Germinal center (tissue), 1 donor: ENCODE measurements at regions not wholly inside any gene's neighbourhood (a gene's known extent, or its start where the extent isn't known, plus 50 kb on each side); places are given as distances from the start of the nearest gene placed in this dataset.

Experiments
- DNase-seq: peaks from one replicate; pipeline ENCODE4 v3.0.0; 2012; ENCODE audit warnings: mixed read lengths, low spot score

GRCh38 chr2:34961822-34962221 is 1362.7 kb upstream of the FAM98A start:
- no peak for DNase-seq

DNA sequence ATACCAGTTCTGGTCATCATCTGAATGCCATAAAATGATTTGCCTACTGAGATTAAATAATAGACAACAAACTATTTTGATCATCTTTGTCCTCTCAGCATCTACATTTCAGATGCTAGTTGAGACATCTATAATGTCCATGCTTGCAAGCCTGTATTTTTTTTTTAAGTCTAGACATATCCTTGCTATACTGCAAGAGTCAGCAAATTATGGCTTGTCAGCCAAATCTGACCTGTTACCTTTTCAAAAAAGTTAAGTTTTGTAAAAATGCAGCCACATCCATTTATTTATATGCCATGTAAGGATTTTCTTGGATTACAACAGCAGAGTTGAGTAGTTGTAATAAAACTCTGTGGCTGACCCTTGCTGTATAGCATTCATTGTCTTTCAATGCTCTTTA is 1355.7 kb upstream of the FAM98A start:
- no peak for DNase-seq

- DNase-seq, result no peak
Measured at GRCh38 chr2:34950797-34951196, 1351.7 kb upstream of the FAM98A start.

DNA sequence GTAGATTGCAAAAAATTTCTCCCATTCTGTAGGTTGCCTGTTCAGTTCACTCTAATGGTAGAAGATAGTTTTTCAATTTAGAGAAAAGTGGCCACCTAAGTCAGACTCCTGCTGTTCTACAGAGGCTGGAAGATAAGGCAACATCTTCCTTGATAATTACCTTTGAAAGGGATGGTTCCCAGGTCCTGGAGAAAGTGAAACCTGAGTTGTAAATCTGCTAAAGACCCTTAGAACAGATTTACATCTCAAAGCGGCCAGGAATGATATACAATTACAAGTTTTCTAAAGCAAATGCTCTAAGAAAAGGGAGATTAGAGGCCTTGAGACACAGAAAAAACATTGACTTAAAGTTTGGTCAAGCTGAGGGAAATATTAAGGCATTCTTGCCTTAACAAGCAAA is 1350.2 kb upstream of the FAM98A start:
- DNase-seq, result no peak

DNA sequence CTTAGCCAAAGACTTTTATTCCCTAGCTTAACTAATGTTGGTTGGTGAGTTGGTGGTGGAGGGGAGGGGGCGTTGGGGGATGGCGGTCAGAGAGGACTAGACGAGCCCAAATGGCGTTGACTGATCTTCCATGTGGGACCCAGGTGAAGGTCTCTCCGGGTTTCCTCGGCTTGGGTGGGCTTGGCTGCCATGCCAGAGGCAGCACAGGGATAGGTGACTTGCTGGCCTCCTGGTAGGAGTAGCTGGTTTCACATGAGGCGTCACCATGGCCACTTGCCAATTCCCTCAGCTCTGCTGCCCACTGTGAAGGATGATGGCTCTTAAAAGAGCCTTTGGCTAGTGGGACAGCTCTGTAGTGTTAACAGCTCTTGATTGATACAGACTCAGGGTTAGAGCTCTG is 1337.0 kb upstream of the FAM98A start:
- no peak for DNase-seq

DNA sequence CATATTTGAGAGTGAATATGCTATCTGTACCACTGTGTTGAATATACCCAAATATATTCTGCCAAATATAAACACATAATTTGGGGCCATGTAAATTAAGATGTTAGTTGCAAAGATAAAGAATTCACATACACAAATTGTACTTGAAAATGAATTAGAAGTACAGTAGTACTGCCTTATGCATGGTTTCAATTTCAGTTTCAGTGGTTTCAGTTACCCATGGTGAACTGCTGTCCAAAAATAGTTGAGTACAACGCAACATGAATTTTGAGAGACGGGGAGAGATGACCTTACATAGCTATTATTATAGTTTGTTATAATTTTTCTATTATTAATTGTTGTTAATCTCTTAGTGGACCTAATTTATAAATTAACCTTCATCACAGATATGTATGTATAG is 1313.0 kb upstream of the FAM98A start:
- DNase-seq, result no peak

- no peak for DNase-seq
Measured at GRCh38 chr2:34909992-34910705, 1311.0 kb upstream of the FAM98A start.

- DNase-seq, result no peak
Measured at GRCh38 chr2:34907812-34908211, 1308.7 kb upstream of the FAM98A start.

DNA sequence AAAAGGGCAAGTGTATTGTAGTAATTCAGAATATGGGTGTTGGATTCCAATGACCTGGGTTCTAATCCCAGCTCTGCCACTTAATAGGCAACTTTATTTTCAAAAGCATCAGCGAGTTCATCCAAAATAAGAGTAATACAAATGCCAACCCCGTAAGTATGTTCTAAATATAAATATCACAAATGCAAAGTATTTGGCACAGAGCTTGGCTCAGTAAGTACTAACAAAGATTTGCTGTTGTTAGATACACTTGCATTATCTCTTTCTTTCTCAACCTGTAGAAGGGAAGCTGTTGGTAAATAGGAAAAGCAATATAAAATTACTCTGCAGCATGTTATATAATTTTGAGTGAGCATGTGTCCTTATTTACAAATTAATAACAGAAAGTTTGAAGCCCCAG is 1302.6 kb upstream of the FAM98A start:
- DNase-seq, result no peak

- no peak for DNase-seq
Measured at GRCh38 chr2:34899079-34899478, 1300.0 kb upstream of the FAM98A start.

DNA sequence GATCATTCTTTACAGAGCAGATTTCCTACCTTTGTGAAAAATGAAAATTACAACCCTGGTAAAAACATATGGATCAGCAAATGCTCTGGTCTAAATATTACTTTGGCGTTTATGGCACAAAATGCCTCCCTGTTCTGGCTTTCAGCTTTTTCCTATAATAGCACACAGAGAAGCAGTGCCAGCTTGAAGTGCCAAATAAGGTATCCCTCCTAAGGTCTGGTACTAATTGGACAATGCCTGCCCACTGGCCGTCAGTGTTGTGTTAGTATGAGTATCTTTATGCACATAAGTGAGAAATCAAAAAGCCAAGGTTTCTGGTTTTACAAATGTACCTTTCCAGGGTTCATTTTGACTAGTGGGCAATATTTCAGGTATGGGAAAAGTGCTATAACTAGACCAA is 1293.7 kb upstream of the FAM98A start:
- DNase-seq, result no peak

DNA sequence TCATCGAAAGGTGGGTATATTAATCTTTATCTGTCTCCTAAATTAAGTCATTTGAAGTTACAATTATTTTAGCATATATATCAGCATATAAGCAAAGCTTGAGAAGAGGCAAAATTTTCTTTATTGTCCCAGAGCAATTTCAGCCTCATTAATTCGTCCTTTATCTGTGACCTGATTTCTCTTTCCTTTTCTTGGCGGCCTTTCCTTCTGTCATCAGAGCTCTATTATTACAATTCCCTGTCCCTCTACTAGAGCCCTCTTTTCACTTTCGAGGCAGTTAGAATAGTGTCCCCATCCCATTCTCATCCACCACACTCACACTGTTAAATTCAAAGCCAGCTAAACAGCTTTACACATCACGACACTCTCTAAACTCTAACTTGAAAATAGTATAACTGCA is 1293.2 kb upstream of the FAM98A start:
- no peak for DNase-seq

DNA sequence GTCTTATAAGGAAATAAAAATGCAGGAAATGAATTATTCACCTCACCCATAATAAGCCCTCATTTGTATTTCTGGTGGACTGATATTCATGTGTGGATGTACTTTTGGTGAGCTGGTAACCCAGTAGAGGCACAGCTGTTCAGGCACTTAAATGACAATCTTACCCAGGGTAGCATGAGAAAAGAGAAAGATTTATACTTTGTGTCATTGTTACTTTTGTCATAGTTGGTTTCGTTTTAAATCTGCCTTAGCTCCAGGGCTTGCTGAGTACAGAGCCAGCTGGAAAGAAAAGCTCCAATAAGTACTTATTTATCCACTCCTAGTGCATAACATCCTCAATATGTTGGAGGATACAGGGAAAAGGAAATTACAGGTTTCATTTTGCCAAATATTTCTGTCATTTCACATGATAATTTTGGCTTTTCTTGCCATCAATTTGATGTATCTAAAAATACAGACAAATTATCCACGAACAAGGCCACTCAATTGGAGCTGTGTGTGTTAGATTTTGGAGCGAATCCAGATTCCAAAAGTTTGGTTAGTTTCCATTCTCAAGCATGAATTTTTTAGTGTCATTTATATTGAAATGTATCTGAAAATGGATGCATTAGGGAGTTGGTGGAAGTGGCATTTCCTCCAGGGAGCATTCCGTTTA is 1276.1 kb upstream of the FAM98A start:
- DNase-seq, result no peak

DNA sequence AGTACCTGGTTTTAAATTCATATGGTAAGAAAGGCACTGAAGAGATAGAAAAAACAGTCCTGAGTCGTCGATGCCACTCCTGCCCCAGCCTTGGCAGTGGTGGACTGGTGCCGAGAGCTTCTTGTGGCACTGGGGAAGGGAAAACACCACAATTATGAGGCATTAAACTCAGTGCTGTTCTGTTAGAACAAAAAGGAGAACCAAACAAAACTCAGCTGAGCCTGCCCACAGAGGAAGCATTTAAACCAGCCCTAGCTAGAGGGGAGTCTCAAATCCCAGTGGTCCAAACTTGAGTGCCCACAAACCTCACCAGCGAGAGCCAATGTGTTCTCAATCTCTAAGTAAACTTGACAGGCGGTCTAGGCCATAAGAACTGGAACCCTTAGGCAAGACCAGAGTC is 1254.5 kb upstream of the FAM98A start:
- no peak for DNase-seq

DNA sequence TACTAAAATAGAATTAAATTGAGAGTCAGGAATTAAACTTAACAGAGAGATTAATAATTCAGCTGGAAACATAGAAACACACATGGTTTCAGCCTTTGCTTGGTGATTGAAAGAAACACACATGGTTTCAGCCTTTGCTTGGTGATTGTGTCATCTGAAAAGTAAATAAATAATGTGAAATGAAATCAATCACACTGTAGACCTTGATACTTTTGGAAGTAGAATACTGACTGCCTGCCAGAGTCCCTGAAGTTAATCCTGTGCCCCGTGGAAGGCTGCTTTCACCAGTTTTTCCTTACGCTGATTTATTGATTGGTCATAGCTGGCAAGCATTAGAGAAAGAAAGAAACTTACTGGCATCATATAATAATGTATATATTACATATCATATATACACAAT is 1252.7 kb upstream of the FAM98A start:
- no peak for DNase-seq

- no peak for DNase-seq
Measured at GRCh38 chr2:34849827-34850226, 1250.7 kb upstream of the FAM98A start.

DNA sequence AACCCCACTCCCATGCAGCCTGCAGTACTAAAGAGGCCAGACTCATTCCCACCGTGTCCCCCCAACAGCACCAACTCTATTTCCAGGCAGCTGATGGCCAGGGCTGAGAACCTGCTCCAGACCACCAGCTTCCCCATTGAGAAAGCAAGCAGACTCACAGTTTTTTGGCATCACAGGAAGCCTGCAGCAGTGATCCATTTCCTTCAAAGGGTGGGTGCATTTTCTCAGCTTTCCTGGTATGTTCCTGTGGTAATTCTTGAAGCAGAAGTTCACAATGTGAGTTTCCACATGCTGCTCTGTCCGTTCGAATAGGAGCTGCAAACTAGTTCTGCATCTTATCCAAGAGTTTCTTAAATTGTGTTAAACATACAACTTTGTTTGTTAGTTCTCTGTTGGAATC is 1249.6 kb upstream of the FAM98A start:
- DNase-seq, result no peak

- no peak for DNase-seq
Measured at GRCh38 chr2:34848132-34848531, 1249.0 kb upstream of the FAM98A start.

DNA sequence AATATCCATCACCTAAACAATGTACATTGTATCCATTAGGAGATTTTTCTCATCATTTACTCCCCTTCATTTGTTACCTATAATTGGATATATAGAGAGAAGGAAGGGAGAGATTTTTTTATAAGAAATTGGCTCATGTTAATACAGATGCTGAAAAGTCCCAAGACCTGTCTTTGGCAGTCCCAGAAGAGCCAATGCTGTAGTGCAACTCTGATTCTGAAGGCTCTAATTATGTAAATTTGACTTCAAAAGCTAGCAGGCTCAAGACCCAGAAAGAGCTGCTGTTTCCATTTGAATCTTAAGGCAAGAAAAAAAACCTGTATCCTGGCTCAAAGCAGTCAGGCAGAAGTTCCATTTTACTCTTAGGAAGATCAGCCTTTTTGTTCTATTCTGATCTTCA is 1245.5 kb upstream of the FAM98A start:
- DNase-seq, result no peak

DNA sequence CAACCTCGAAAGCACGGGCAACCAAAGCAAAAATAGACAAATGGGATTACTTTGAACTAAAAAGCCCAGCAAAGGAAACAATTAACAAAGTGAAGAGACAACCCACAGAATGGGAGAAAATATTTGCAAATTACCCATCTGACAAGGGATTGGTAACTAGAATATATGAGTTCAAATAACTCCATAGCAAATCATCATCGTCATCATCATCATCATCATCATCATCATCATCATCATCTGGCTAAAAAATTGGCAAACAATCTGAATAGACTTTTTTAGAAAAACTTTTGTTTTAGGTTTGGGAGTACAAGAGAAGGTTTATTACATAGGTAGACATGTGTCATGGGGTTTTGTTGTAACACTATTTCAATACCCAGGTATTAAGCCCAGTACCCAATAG is 1239.3 kb upstream of the FAM98A start:
- DNase-seq, result no peak

- DNase-seq, result no peak
Measured at GRCh38 chr2:34836361-34836760, 1237.3 kb upstream of the FAM98A start.

DNA sequence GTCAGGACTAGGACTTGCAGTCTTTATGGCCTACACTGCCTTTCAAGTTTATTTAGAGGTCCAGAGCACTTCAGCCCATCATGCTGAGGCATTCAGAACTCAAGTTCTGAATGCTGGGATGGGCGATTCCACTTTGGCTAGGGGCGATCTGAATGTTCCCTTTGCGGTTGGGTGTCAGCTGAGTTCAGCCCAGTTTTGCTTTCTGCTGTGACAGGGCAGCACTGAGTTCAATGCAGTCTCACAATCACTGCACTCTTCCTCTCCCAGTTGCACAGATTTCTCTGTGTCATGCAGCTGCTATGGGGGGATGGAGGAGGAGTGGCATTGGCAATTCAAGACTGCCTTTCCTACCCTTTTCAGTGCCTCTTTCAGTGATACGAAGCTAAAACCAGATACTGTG is 1232.0 kb upstream of the FAM98A start:
- DNase-seq, result no peak

DNA sequence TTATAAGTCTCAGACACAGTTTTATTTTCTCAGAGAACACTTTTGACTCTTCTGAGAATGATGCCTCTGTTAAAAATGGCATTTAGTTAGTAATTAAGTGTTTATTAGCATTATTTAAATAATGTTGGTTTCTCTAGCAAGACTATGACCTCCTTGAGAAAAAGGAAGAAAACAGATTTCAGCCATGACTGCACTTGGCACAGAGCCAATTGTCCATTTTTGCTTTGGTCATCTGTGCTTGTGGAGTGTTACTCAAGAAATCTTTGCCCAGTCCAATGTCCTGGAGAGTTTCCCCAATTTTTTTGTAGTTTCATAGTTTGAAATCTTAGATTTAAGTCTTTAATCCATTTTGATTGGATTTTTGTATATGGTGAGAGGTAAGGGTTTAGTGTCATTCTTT is 1229.4 kb upstream of the FAM98A start:
- no peak for DNase-seq

GRCh38 chr2:34827398-34827797 is 1228.3 kb upstream of the FAM98A start:
- DNase-seq, result no peak
